ENCODE measurements at regions not wholly inside any gene's neighbourhood (a gene's known extent, or its start where the extent isn't known, plus 50 kb on each side); places are given as distances from the start of the nearest gene placed in this dataset.

GRCh38 chr6:119535332-119535731 is 185.8 kb upstream of the MAN1A1 start:
- Histone ChIP-seq H3K27me3 (no peaks in the 10 kb centered on the region), H3K4me1 (no peaks in the 10 kb centered on the region), H3K9me3 (no peaks in the 10 kb centered on the region), H3K9ac (ENCODE audit: low read depth in 2 of 2, low read length in 2 of 2) (no peak overlapping the region), H3K27ac (no peak overlapping the region), H3K4me3 (no peak overlapping the region), H3K36me3 (no peaks in the 10 kb centered on the region)
- intact Hi-C loops (cut with DNase I): no loop called here
- DNase-seq: no peak
- no peak for TF ChIP-seq CTCF (IDR thresholded peaks at IDR 0.05)

- intact Hi-C loops (cut with DNase I): no loop called here
Measured at GRCh38 chr6:119533603-119534279, 184.2 kb upstream of the MAN1A1 start.

GRCh38 chr6:119527231-119527578 is 177.6 kb upstream of the MAN1A1 start:
- intact Hi-C loops (cut with DNase I): no loop called here
- Histone ChIP-seq H3K27ac (no peak overlapping the region), H3K4me1 (no peaks in the 10 kb centered on the region), H3K36me3 (no peaks in the 10 kb centered on the region), H3K9ac (ENCODE audit: low read depth in 2 of 2, low read length in 2 of 2) (no peak overlapping the region), H3K4me3 (no peak overlapping the region), H3K27me3 (no peaks in the 10 kb centered on the region), H3K9me3 (no peaks in the 10 kb centered on the region)
- no peak for DNase-seq
- TF ChIP-seq CTCF (IDR thresholded peaks at IDR 0.05): no peak

More at GRCh38 chr6:119533603-119534279, 184.2 kb upstream of the MAN1A1 start:
- Histone ChIP-seq H3K27me3 (no peaks in the 10 kb centered on the region), H3K4me1 (no peaks in the 10 kb centered on the region), H3K36me3 (no peaks in the 10 kb centered on the region), H3K27ac (no peak overlapping the region), H3K4me3 (no peak overlapping the region), H3K9ac (ENCODE audit: low read depth in 2 of 2, low read length in 2 of 2) (no peak overlapping the region), H3K9me3 (no peaks in the 10 kb centered on the region)
- DNase-seq: no peak
- no peak for TF ChIP-seq CTCF (IDR thresholded peaks at IDR 0.05)

GRCh38 chr6:119526561-119527230 is 177.1 kb upstream of the MAN1A1 start:
- TF ChIP-seq CTCF (IDR thresholded peaks at IDR 0.05): no peak
- Histone ChIP-seq H3K9me3 (no peaks in the 10 kb centered on the region), H3K4me3 (no peak overlapping the region), H3K9ac (ENCODE audit: low read depth in 2 of 2, low read length in 2 of 2) (no peak overlapping the region), H3K36me3 (no peaks in the 10 kb centered on the region), H3K27me3 (no peaks in the 10 kb centered on the region), H3K4me1 (no peaks in the 10 kb centered on the region), H3K27ac (no peak overlapping the region)
- intact Hi-C loops (cut with DNase I): no loop called here
- DNase-seq: no peak

- Histone ChIP-seq H3K36me3 (no peaks in the 10 kb centered on the region), H3K4me1 (no peaks in the 10 kb centered on the region), H3K27ac (no peak overlapping the region), H3K9me3 (no peaks in the 10 kb centered on the region), H3K27me3 (no peaks in the 10 kb centered on the region), H3K4me3 (no peak overlapping the region), H3K9ac (ENCODE audit: low read depth in 2 of 2, low read length in 2 of 2) (no peak overlapping the region)
- no peak for TF ChIP-seq CTCF (IDR thresholded peaks at IDR 0.05)
- intact Hi-C loops (cut with DNase I): no loop called here
- no peak for DNase-seq
Measured at GRCh38 chr6:119524410-119524809, 174.8 kb upstream of the MAN1A1 start.

Data from colonic mucosa (tissue), 4 donors.